GM21723 (cell line): ENCODE measurements at regions not wholly inside any gene's neighbourhood (a gene's known extent, or its start where the extent isn't known, plus 50 kb on each side); places are given as distances from the start of the nearest gene placed in this dataset.
"Not testable (repeated sequence)": the region's sequence is repeated elsewhere in the genome, so short reads cannot be mapped to it uniquely, and the experiment has no call there.

Source experiments
- ATAC-seq: cut with Tn5 transposase; IDR thresholded peaks from one replicate; pipeline ENCODE4 v1.9.1; 2021; ENCODE audit warnings: mild to moderate bottlenecking, moderate library complexity; ENCODE audit not compliant: unreplicated experiment

DNA sequence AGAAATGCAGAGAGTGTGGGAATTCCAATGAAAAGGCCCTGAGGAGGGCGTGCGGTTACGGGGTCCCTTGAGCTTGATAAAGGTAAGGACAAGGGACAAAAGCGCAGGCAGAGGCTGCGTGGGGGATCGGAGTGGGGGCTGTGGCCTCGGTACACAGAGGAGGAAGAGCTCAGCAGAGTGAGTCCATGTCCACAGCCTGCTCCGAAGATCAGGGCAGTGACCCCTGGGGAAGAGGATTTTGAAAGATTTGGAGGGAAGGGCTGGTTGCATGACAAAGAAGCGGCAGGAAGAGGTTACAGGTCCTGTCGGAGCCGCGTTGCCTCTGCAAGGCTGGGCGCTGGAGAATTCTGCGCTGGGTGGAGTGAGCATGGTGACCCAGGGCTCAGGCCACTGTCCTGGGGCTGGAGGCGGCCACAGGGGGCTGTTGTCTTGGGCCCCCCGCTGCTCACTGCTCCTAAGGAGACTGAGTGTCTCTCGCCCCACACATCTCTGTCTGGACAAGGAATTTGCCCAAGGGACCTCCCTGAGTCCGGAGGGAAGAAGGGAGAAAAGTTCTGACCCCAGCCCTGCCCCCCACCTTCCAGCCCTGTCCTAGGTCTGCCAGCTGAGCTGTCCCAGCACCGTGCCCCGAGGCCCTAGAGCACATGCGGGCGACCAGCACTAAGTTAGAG, 69.8 kb upstream of the INSIG1 start:
- no peak for ATAC-seq

GRCh38 chr7:155228459-155228845, 69.2 kb upstream of the INSIG1 start:
- ATAC-seq = no peak

GRCh38 chr7:155228894-155229293, 68.8 kb upstream of the INSIG1 start:
- no peak for ATAC-seq

DNA sequence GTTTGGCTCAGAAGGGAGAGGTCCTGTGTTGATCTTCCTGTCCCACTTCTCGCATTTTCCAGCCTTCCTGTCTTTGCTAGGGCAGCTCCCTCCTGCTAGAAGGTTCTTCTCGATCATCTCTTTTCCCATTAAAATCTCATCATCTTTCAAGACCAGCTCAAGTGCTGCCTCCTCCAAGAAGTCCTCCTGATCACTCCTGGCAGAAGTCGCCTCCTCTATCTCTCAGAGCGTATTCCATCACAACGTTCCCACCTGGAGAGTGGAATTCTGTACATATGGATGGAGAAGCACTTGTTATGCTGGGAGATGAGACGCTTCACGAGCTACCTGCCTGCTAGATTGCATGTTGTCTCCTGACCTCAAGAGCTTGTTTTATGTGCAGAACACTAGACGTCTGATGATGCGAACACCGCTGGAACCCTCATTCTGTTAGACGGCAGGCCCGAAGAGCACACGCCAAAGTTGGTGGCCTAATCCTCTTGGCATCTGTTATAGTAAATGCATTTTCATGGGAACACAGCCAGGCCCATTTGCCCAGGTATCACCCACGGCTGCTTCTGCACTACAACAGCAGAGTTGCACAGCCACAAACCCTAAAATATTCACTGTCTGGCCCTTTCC, 68.0 kb upstream of the INSIG1 start:
- no peak for ATAC-seq

DNA sequence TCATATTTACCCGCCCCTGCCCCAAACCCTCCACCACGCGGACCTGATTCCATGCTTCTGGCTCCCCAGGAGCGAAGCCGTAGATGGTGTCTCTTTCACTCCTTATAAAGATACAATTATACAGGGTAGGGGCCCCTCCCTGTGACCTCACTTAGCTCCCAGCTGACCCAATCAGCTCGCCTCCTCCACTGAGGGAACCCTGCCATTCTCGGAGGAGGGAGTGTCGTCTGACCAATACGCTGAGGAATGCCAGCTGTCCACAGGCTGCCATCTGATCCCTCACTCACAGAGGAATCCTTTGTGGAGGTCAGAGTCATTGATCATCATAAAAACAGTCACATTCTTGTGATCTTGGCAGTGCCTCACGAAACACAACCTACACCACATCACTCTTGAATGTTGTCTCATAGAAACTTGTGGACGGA, 67.5 kb upstream of the INSIG1 start:
- ATAC-seq = no peak

GRCh38 chr7:155231241-155231800, 66.4 kb upstream of the INSIG1 start:
- ATAC-seq = no peak

- no peak for ATAC-seq
These were observed 65.7 kb upstream of the INSIG1 start for GRCh38 chr7:155231941-155232340.

DNA sequence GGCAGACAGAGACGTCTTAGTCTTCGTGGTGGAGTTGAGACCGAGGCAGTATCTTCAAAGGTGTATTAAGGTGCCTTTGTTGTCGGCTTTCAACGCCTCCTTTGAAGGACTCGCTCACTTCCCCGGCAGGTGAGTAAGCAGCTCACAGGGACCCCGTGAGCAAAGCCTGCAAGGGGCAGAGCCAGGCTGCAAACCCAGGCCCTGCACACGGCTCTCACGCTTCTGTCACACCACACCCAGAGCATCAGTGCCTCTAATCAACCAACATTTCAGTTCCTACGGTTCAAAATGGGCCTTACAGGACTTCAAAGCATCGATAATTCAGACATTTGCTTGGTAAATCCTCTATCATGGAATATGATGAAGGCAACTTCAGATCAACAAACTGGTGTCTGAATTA, 64.8 kb upstream of the INSIG1 start:
- ATAC-seq = no peak

DNA sequence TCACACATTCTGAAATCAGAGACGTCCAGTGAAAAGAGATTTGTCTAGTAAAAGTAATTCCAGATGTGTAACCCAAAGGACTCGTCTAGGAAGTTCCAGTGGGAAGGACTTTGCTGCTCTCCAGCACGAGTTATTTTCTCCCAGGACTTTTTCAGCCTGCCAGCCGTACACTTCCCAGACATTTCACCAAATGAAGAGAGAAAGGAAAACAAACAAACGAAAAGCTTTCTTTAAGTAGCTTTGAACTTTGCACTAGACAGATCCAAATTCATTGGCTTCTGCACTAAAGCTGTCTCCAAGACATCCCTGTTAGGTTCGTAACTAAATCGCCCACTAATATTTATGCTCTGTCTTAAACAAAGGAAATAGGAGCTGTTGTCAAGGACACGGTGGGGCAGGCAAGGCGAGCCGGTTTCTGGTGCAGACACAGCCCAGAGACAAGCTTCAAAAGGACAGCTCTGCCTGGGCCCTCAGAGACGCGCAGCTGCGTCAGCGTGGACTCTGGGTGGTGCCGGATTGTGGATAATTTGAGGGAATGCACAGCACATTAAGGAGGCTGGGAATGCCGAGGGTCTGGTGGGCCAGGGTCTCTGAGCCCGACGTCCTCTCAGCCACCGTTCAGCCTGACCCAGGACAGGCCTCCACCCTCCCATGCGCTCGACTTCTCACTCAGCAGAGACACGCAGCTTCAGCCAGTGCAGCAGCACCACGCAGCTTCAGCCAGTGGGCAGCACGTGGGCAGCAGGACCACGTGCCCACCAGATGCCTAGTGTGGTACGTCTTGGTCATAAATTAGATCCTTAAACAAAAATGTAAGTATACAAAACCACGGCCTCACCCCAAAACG, 64.1 kb upstream of the INSIG1 start:
- ATAC-seq = no peak

DNA sequence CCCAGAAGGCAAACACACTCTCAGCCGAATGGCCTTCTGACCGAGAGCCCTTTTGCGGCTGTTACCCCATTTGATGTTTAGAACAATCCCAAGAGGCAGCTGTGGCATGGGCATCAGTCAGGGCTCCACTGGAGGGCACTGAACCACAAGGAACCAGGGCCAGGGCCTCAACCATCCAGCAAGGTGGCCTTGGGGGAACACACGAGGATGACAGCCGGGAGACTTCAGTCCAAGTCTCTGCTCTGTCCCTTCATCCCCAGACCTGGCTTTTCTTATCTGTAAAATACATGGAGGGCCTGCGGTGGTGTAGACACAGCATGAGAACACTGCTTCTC, 63.6 kb upstream of the INSIG1 start:
- no peak for ATAC-seq

DNA sequence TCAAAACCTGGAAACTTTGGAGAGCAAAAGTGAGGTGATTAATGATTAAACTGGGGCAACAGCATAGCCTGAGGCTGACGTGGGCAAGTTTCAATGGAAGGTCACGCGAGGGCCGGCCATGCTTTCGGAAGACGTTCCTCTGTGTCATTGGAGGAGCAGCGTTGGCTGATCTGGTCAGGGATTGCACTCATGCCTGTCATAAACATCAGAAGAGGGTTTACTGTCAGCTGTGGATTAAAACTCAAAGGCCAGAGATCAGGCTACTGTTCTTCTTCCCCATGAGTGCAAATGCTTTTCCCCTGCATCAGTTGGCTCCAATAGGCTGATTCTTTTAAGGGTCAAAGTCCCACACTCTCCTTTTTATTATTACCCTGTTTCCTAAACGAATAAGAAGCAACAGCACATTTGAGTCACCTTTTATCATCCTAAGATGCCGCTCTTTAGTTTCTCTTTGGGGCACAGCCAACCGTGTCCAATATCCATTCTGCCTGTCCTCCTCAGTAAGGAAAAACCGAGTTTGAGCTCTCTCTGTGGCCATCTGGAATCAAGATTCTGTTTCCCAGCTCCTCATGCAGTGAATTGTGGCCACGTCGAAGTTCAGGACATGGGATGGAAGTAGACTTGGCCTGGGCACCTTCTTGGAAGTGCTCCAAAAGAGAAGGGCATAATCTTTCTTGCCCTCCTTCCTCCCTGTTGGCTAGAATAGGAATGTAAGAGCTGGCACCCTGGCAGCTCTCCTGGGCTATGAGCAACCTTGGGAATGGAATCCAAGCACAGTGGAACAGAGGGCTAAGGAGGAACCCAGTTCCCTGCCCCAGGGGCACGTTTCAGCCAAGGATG, 62.5 kb upstream of the INSIG1 start:
- no peak for ATAC-seq

GRCh38 chr7:155236386-155236785, 61.3 kb upstream of the INSIG1 start:
- no peak for ATAC-seq

DNA sequence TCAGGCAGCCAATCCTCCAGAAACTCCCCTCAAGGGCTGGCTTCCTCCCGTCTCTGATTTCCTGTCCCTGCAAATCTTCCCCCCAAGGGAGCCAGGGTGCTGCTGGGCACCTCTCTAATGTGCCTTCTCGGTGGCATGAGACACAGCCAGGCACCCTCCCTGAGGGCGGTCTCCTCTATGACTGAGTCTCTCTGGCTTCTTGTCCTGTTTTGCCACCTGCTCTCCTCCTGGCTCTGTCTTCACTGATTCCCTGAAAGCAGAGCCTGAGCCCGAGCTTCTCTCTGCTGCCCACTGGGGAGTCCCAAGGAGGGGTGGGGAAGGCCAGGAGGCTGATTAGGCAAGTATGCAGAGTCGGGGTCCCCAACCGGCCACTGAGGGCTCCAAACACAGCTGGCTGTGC, 60.4 kb upstream of the INSIG1 start:
- ATAC-seq = no peak

GRCh38 chr7:155237730-155238129, 59.9 kb upstream of the INSIG1 start:
- ATAC-seq = no peak

- ATAC-seq = not testable (repeated sequence)
These were observed 58.1 kb upstream of the INSIG1 start for GRCh38 chr7:155239431-155240087.

DNA sequence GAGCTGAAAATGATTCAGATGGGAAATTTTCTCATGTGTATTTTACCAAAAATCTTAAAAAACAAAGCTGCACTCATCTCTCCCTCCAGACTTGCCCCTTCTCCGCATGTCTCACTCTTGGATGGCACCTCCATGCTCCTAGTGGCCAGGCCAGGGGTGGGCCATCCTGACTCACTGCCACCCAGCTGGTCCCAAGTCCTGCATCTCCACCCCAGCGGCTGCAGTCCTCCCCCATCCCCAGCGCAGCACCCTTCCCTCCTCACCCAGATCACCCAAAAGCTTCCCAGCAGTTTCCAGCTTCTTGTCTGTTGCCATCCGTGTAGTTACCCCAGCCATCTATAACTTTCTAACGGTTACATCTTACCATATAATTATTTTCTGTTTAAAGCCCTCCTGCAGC, 53.0 kb upstream of the INSIG1 start:
- ATAC-seq = no peak

- ATAC-seq = no peak
These were observed 50.0 kb upstream of the INSIG1 start for GRCh38 chr7:155247479-155248365.
